Tibial artery (tissue), 4 donors: ENCODE measurements at regions not wholly inside any gene's neighbourhood (a gene's known extent, or its start where the extent isn't known, plus 50 kb on each side); places are given as distances from the start of the nearest gene placed in this dataset.

Experiments
- DNase-seq, 2 donors: peaks; one replicate each; pipeline ENCODE4 v3.0.0-alpha.2; 2019
- H3K27ac ChIP-seq, 2 donors: fragments of 200-600 bp; sonication (generic) in 1 of 2; 1 replicate in 1 of 2; 2 replicates in 1 of 2; pipeline ENCODE4 v1.5.1; 2018 to 2019; ENCODE audit warnings: mild to moderate bottlenecking in 1 of 2
- H3K27me3 ChIP-seq, 2 donors: fragments of 200-600 bp; sonication (generic) in 1 of 2; one replicate each; pipeline versions ENCODE4 v1.5.1 to v1.6.0; 2016 to 2019
- H3K36me3 ChIP-seq, 3 donors: fragments of 200-600 bp; sonication (generic) in 2 of 3; one replicate each; pipeline ENCODE4 v1.5.1; 2016 to 2019; ENCODE audit warnings: mild to moderate bottlenecking in 2 of 3
- H3K4me1 ChIP-seq, 4 donors: fragments of 200-600 bp; sonication (generic) in 2 of 4; 1 replicate in 3 of 4; 2 replicates in 1 of 4; pipeline ENCODE4 v1.5.1; 2016 to 2019
- H3K4me3 ChIP-seq, 2 donors: fragments of 200-600 bp; sonication (generic) in 1 of 2; 1 replicate in 1 of 2; 2 replicates in 1 of 2; pipeline ENCODE4 v1.5.1; 2018 to 2019; ENCODE audit warnings: mild to moderate bottlenecking in 2 of 2
- H3K9me3 ChIP-seq, 3 donors: fragments of 200-600 bp; sonication (generic) in 1 of 3; one replicate each; pipeline ENCODE4 v1.5.1; 2016 to 2019
- intact Hi-C: fragments of 100-400 bp; cut with DNase I; formaldehyde crosslinking; loops from one replicate; pipeline ENCODE4 v1.15.0; 2023; ENCODE audit warnings: low total_unique reads
- TF ChIP-seq, protein P1 (sequence below), 2 experiments: fragments of 200-600 bp in 1 of 2; fragments of 450-650 bp in 1 of 2; IDR thresholded peaks; one replicate each; pipeline ENCODE4 v1.5.1; 2017 to 2019; ENCODE audit warnings: antibody characterized with exemption in 2 of 2, mild to moderate bottlenecking in 1 of 2, moderate library complexity in 1 of 2

GRCh38 chr15:46773016-46773415 lies 944.3 kb upstream of the SEMA6D start:
- Histone ChIP-seq H3K36me3 (no peaks in the 10 kb centered on the region), H3K27ac (no peak overlapping the region), H3K4me1 (no peaks in the 10 kb centered on the region), H3K27me3 (no peaks in the 10 kb centered on the region), H3K4me3 (no peak overlapping the region), H3K9me3 (peaks cover 0 to 10% (median 0%) of the 10 kb centered on the region in 3 donors)
- TF ChIP-seq, protein P1, sequence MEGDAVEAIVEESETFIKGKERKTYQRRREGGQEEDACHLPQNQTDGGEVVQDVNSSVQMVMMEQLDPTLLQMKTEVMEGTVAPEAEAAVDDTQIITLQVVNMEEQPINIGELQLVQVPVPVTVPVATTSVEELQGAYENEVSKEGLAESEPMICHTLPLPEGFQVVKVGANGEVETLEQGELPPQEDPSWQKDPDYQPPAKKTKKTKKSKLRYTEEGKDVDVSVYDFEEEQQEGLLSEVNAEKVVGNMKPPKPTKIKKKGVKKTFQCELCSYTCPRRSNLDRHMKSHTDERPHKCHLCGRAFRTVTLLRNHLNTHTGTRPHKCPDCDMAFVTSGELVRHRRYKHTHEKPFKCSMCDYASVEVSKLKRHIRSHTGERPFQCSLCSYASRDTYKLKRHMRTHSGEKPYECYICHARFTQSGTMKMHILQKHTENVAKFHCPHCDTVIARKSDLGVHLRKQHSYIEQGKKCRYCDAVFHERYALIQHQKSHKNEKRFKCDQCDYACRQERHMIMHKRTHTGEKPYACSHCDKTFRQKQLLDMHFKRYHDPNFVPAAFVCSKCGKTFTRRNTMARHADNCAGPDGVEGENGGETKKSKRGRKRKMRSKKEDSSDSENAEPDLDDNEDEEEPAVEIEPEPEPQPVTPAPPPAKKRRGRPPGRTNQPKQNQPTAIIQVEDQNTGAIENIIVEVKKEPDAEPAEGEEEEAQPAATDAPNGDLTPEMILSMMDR (IDR thresholded peaks at IDR 0.05) = no peak
- intact Hi-C loops = no loop called here
- DNase-seq = no peak

GRCh38 chr15:46778876-46779275 lies 938.4 kb upstream of the SEMA6D start:
- TF ChIP-seq, protein P1 (IDR thresholded peaks at IDR 0.05) = no peak
- no peaks in the 10 kb centered on the region for H3K27me3 ChIP-seq
- H3K4me3 ChIP-seq = no peak overlapping the region
- H3K36me3 ChIP-seq = no peaks in the 10 kb centered on the region
- no peak for DNase-seq
- no peak overlapping the region for H3K27ac ChIP-seq
- no peaks in the 10 kb centered on the region for H3K4me1 ChIP-seq
- no peaks in the 10 kb centered on the region for H3K9me3 ChIP-seq
- intact Hi-C loops = no loop called here

- Histone ChIP-seq H3K27me3 (no peaks in the 10 kb centered on the region), H3K9me3 (no peaks in the 10 kb centered on the region), H3K4me3 (no peak overlapping the region), H3K36me3 (no peaks in the 10 kb centered on the region), H3K4me1 (no peaks in the 10 kb centered on the region), H3K27ac (no peak overlapping the region)
- TF ChIP-seq, protein P1 (IDR thresholded peaks at IDR 0.05) = no peak
- intact Hi-C loops = no loop called here
- no peak for DNase-seq
Measured at GRCh38 chr15:46786590-46787285, 930.6 kb upstream of the SEMA6D start.

DNA sequence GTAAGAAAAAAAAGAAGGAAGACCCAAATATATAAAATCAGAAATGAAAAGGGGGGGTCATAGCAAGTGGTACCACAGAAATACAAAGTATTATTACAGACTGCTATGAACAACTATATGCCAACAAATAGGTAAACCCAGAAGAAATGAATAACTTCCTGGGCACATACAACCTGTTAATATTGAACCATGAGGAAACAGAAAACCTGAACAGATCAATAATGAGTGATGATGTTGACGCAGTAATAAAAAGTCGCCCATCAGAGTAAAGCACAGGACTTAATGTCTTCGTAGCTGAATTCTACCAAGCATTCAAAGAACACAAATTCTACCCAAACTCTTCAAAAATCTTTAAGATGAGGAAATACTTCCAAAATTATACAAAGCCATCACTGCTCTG lies 921.6 kb upstream of the SEMA6D start:
- DNase-seq = no peak
- TF ChIP-seq, protein P1 (IDR thresholded peaks at IDR 0.05) = no peak
- H3K9me3 ChIP-seq = peaks cover 0 to 4% (median 0%) of the 10 kb centered on the region in 3 donors
- H3K4me1 ChIP-seq = no peaks in the 10 kb centered on the region
- H3K4me3 ChIP-seq = no peak overlapping the region
- H3K36me3 ChIP-seq = no peaks in the 10 kb centered on the region
- no peaks in the 10 kb centered on the region for H3K27me3 ChIP-seq
- H3K27ac ChIP-seq = no peak overlapping the region
- intact Hi-C loops = no loop called here

DNA sequence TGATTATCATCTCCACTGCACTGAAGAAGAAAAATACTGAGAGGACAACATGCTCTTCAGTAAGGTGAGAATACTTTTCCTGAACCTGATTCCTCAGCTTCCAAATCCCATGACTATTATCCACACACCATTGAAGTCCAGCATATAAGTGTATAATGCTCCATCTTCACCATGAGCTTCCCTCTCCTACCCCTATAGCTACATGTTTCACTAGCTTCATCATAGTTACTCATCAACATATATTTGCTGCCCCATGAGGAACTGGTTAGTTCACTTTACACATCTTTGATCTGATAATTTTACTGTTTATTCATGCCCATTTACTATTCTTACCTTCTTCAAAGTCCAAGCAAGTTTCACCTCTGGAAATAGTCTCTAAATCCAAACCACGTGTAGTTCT lies 908.5 kb upstream of the SEMA6D start:
- Histone ChIP-seq H3K4me3 (no peak overlapping the region), H3K27ac (no peak overlapping the region), H3K4me1 (no peaks in the 10 kb centered on the region), H3K36me3 (no peaks in the 10 kb centered on the region), H3K9me3 (no peaks in the 10 kb centered on the region), H3K27me3 (no peaks in the 10 kb centered on the region)
- TF ChIP-seq, protein P1 (IDR thresholded peaks at IDR 0.05) = no peak
- no peak for DNase-seq
- intact Hi-C loops = no loop called here

GRCh38 chr15:46815240-46815639 lies 902.1 kb upstream of the SEMA6D start:
- TF ChIP-seq, protein P1 (IDR thresholded peaks at IDR 0.05) = no peak
- no peaks in the 10 kb centered on the region for H3K27me3 ChIP-seq
- no peaks in the 10 kb centered on the region for H3K9me3 ChIP-seq
- no peak for DNase-seq
- intact Hi-C loops = no loop called here
- H3K4me1 ChIP-seq = no peaks in the 10 kb centered on the region
- H3K36me3 ChIP-seq = no peaks in the 10 kb centered on the region
- H3K27ac ChIP-seq = no peak overlapping the region
- H3K4me3 ChIP-seq = no peak overlapping the region
